RWPE2 (cell line): ENCODE measurements at regions not wholly inside any gene's neighbourhood (a gene's known extent, or its start where the extent isn't known, plus 50 kb on each side); places are given as distances from the start of the nearest gene placed in this dataset.

Experiments
- ATAC-seq: fragments of 200-7000 bp; cut with Tn5 transposase; 3 replicates; pipeline ENCODE4 v1.9.1; 2021; ENCODE audit warnings: low read depth
- DNase-seq: peaks from one replicate; pipeline ENCODE4 v3.0.0-alpha.2; 2020; ENCODE audit warnings: low spot score
- H3K27ac ChIP-seq: fragments of 450-650 bp; 2 replicates; pipeline ENCODE4 v1.5.1; 2017; ENCODE audit warnings: mild to moderate bottlenecking; ENCODE audit not compliant: poor library complexity, severe bottlenecking
- H3K27me3 ChIP-seq: fragments of 250-450 bp; sonication (Bioruptor Pico); 2 replicates; pipeline ENCODE4 v1.5.1; 2021; ENCODE audit warnings: mild to moderate bottlenecking, moderate library complexity; ENCODE audit not compliant: insufficient read depth, poor library complexity, severe bottlenecking
- H3K36me3 ChIP-seq: fragments of 250-450 bp; sonication (Bioruptor Pico); 2 replicates; pipeline ENCODE4 v1.5.1; 2020; ENCODE audit warnings: low read depth, mild to moderate bottlenecking, moderate library complexity
- H3K4me1 ChIP-seq: fragments of 250-450 bp; sonication (Bioruptor Pico); 2 replicates; pipeline ENCODE4 v1.5.1; 2021; ENCODE audit warnings: mild to moderate bottlenecking, moderate library complexity; ENCODE audit not compliant: insufficient read depth, poor library complexity, severe bottlenecking
- H3K4me3 ChIP-seq: fragments of 250-450 bp; sonication (Bioruptor Pico); 2 replicates; pipeline ENCODE4 v1.5.1; 2021; ENCODE audit warnings: mild to moderate bottlenecking, moderate library complexity; ENCODE audit not compliant: severe bottlenecking
- H3K9me3 ChIP-seq: fragments of 250-450 bp; sonication (Bioruptor Pico); 2 replicates; pipeline ENCODE4 v1.5.1; 2021; ENCODE audit warnings: mild to moderate bottlenecking, moderate library complexity; ENCODE audit not compliant: severe bottlenecking
- CTCF ChIP-seq: fragments of 450-650 bp; IDR thresholded peaks from one replicate; pipeline ENCODE4 v1.5.1; 2017; ENCODE audit warnings: mild to moderate bottlenecking, moderate library complexity; ENCODE audit not compliant: poor library complexity, severe bottlenecking

DNA sequence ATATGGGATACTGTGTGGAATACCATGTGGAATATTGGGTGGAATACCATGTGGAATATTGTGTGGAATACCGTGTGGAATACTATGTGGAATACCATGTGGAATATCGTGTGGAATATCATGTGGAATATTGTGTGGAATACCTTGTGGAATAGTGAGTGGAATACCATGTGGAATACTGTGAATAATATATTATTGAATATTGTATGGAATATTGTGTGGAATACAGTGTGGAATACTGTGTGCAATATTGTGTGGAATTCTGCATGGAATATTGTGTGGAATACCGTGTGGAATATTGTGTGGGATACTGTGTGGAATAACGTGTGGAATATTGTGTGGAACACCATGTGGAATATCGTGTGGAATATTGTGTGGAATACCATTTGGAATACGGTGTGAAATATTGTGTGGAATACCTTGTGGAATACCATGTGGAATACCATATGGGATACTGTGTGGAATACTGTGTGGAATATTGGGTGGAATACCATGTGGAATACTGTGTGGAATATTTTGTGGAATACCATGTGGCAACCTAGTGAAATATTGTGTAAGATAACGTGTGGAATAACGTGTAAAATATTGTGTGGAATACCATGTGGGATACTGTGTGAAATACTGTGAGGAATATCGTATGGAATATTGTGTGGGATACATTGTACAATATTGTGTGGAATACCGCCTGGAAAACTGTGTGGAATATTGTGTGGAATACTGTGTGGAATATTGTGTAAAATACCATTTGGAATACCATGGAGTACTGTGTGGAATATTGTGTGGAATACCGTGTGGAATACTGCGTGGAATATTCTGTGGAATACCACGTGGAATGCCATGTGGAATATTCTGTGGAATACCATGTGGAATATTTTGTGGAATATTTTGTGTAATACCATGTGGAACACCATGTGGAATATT lies 133.9 kb upstream of the CHST15 start:
- H3K27me3 ChIP-seq: no peaks in the 10 kb centered on the region
- H3K4me1 ChIP-seq: no peaks in the 10 kb centered on the region
- no peaks in the 10 kb centered on the region for H3K36me3 ChIP-seq
- no peak for TF ChIP-seq CTCF
- ATAC-seq (no peak), DNase-seq (no peak)
- no peak overlapping the region for H3K4me3 ChIP-seq
- no peak overlapping the region for H3K27ac ChIP-seq
- no peaks in the 10 kb centered on the region for H3K9me3 ChIP-seq

DNA sequence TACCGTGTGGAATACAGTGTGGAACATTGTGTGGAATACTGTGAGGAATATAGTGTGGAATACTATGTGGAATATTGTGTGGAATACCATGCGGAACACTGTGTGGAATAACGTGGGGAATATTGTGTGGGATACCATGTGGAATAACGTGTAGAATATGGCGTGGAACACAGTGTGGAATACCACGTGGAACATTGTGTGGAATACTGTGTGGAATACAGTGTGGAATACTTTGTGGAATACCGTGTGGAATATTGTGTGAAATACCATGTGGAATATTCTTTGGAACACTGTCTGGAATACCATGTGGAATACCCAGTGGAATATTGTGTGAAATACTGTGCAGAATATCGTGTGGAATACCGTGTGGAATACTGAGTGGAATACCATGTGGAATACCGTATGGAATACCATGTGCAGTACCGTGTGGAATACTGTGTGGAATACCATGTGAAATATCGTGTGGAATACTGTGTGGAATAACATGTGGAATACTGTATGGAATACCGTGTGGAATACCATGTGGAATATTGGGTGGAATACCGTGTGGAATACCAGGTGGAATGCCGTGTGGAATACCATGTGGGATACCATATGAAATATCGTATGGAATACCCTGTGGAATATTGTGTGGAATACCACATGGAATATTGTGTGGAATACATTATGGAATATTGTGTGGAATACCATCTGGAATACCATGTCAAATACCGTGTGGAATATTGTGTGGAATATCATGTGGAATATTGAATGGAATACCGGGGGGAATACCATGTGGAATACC lies 133.1 kb upstream of the CHST15 start:
- Histone ChIP-seq H3K27ac (no peak overlapping the region), H3K27me3 (no peaks in the 10 kb centered on the region), H3K36me3 (no peaks in the 10 kb centered on the region), H3K4me3 (no peak overlapping the region), H3K9me3 (no peaks in the 10 kb centered on the region), H3K4me1 (no peaks in the 10 kb centered on the region)
- ATAC-seq: no peak
- TF ChIP-seq CTCF: no peak
- DNase-seq: no peak

- no peak for DNase-seq
Observed at GRCh38 chr10:124225467-124226270, 132.3 kb upstream of the CHST15 start.

DNA sequence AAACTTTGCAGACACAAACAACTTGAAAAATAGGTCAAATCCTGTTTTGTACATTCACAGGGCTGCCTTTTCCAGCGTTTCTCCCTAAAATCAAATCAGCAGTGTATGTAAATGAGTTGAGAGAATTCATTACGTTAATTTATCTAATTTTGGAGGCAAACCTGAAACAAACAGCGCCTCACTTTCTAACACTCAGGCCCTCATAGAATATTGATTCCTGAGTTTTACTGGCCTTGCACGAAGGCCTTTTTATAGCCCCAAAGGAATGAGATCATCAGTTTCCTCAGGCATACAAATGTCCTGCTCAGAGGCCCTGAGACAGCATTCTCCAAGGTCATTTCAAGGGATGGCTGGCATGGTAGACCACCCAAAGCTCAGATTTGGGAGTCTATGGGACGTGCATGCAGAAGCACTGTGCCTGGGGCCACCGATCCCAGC lies 131.7 kb upstream of the CHST15 start:
- no peak for TF ChIP-seq CTCF
- H3K36me3 ChIP-seq: no peaks in the 10 kb centered on the region
- no peaks in the 10 kb centered on the region for H3K27me3 ChIP-seq
- no peak overlapping the region for H3K4me3 ChIP-seq
- no peak for ATAC-seq
- H3K9me3 ChIP-seq: no peaks in the 10 kb centered on the region
- H3K4me1 ChIP-seq: no peaks in the 10 kb centered on the region
- H3K27ac ChIP-seq: no peak overlapping the region
- no peak for DNase-seq

More at GRCh38 chr10:124225467-124226270, 132.3 kb upstream of the CHST15 start:
- Histone ChIP-seq H3K4me1 (no peaks in the 10 kb centered on the region), H3K4me3 (no peak overlapping the region), H3K9me3 (no peaks in the 10 kb centered on the region), H3K27ac (no peak overlapping the region), H3K36me3 (no peaks in the 10 kb centered on the region), H3K27me3 (no peaks in the 10 kb centered on the region)
- TF ChIP-seq CTCF: no peak
- no peak for ATAC-seq
